ENCODE measurements at regions not wholly inside any gene's neighbourhood (a gene's known extent, or its start where the extent isn't known, plus 50 kb on each side); places are given as distances from the start of the nearest gene placed in this dataset.
"Not testable (repeated sequence)": the region's sequence is repeated elsewhere in the genome, so short reads cannot be mapped to it uniquely, and the experiment has no call there.

- no peak for DNase-seq
Observed at GRCh38 chr6:28585335-28585734, 59.7 kb downstream of the GPX5 start.

- no peak for DNase-seq
Observed at GRCh38 chr6:28586324-28586723, 60.6 kb downstream of the GPX5 start.

- DNase-seq, result peak; percentile 96
Observed at GRCh38 chr6:28586962-28587745, 61.5 kb downstream of the GPX5 start.

- peak; percentile 48 for DNase-seq
Observed at GRCh38 chr6:28587746-28588075, 62.0 kb downstream of the GPX5 start.

GRCh38 chr6:28588666-28589065, 63.0 kb downstream of the GPX5 start:
- DNase-seq, result no peak

- DNase-seq, result peak; percentile 84
Observed at GRCh38 chr6:28589234-28589956, 63.7 kb downstream of the GPX5 start.

GRCh38 chr6:28589957-28590349, 64.3 kb downstream of the GPX5 start:
- DNase-seq, result no peak

- DNase-seq, result peak; percentile 74
Observed at GRCh38 chr6:28597217-28597835, 71.6 kb downstream of the GPX5 start.

- no peak for DNase-seq
Observed at GRCh38 chr6:28597924-28598722, 72.4 kb downstream of the GPX5 start.

GRCh38 chr6:28598757-28599686, 73.3 kb downstream of the GPX5 start:
- no peak for DNase-seq

GRCh38 chr6:28600245-28600644, 74.6 kb downstream of the GPX5 start:
- DNase-seq, result peak; percentile 15

GRCh38 chr6:28603891-28604290, 78.2 kb downstream of the GPX5 start:
- no peak for DNase-seq

- DNase-seq, result peak; percentile 98
Observed at GRCh38 chr6:28606424-28607391, 81.0 kb downstream of the GPX5 start.

GRCh38 chr6:28607990-28608389, 82.3 kb downstream of the GPX5 start:
- peak; percentile 19 for DNase-seq

GRCh38 chr6:28609672-28610071, 84.0 kb downstream of the GPX5 start:
- no peak for DNase-seq

GRCh38 chr6:28615616-28615954, 89.9 kb downstream of the GPX5 start:
- no peak for DNase-seq

- no peak for DNase-seq
Observed at GRCh38 chr6:28615955-28616747, 90.5 kb downstream of the GPX5 start.

- DNase-seq, result no peak
Observed at GRCh38 chr6:28618898-28619555, 93.3 kb downstream of the GPX5 start.

GRCh38 chr6:28621268-28621667, 95.6 kb downstream of the GPX5 start:
- DNase-seq, result not testable (repeated sequence)
